H9 (cell line): ENCODE measurements at regions not wholly inside any gene's neighbourhood (a gene's known extent, or its start where the extent isn't known, plus 50 kb on each side); places are given as distances from the start of the nearest gene placed in this dataset.

Source experiments
- DNase-seq: peaks from one replicate; pipeline ENCODE4 v3.0.0-alpha.2; 2017
- H2AFZ ChIP-seq: one replicate; pipeline ENCODE4 v1.6.1; 2013; ENCODE audit warnings: mild to moderate bottlenecking, low read length, control low read depth, moderate library complexity
- H2AK5ac ChIP-seq: 2 replicates; pipeline ENCODE4 v1.6.1; 2013; ENCODE audit warnings: low read length, control low read depth, mixed read lengths; ENCODE audit not compliant: insufficient read length
- H2BK120ac ChIP-seq: one replicate; pipeline ENCODE4 v1.6.1; 2013; ENCODE audit warnings: low read depth, mild to moderate bottlenecking, low read length, control low read depth, inconsistent platforms; ENCODE audit not compliant: poor library complexity, severe bottlenecking
- H2BK12ac ChIP-seq: 2 replicates; pipeline ENCODE4 v1.6.1; 2013; ENCODE audit warnings: low read length, control low read depth, mixed read lengths, low read depth; ENCODE audit not compliant: insufficient read length
- H2BK15ac ChIP-seq: 2 replicates; pipeline ENCODE4 v1.6.1; 2013; ENCODE audit warnings: low read depth, low read length, control low read depth
- H2BK20ac ChIP-seq: one replicate; pipeline ENCODE4 v1.6.1; 2013; ENCODE audit warnings: low read depth, mild to moderate bottlenecking, low read length, control low read depth, inconsistent platforms; ENCODE audit not compliant: poor library complexity, severe bottlenecking
- H2BK5ac ChIP-seq: 2 replicates; pipeline ENCODE4 v1.6.1; 2013; ENCODE audit warnings: low read length, control low read depth, mixed read lengths; ENCODE audit not compliant: insufficient read length
- H3K14ac ChIP-seq: 2 replicates; pipeline ENCODE4 v1.6.1; 2013; ENCODE audit warnings: low read length, control low read depth; ENCODE audit not compliant: insufficient read depth
- H3K18ac ChIP-seq: 2 replicates; pipeline ENCODE4 v1.6.1; 2013; ENCODE audit warnings: low read depth, mild to moderate bottlenecking, mixed read lengths, low read length, control low read depth; ENCODE audit not compliant: insufficient read length
- H3K23ac ChIP-seq: 2 replicates; pipeline ENCODE4 v1.6.1; 2013; ENCODE audit warnings: low read length, control low read depth, mixed read lengths, low read depth; ENCODE audit not compliant: insufficient read length
- H3K23me2 ChIP-seq: 2 replicates; pipeline ENCODE4 v1.6.1; 2013; ENCODE audit warnings: low read depth, mild to moderate bottlenecking, mixed read lengths, low read length, control low read depth; ENCODE audit not compliant: insufficient read length, poor library complexity, severe bottlenecking
- H3K27ac ChIP-seq: 2 replicates; pipeline ENCODE4 v1.5.1; 2013; ENCODE audit warnings: low read length, control low read depth, mixed read lengths, low read depth; ENCODE audit not compliant: insufficient read length
- H3K27me3 ChIP-seq: 2 replicates; pipeline ENCODE4 v1.6.1; 2013; ENCODE audit warnings: low read length, control low read depth, inconsistent platforms; ENCODE audit not compliant: insufficient read depth
- H3K4ac ChIP-seq: 2 replicates; pipeline ENCODE4 v1.6.1; 2013; ENCODE audit warnings: low read depth, mild to moderate bottlenecking, control low read depth, inconsistent platforms, low read length, moderate library complexity
- H3K4me1 ChIP-seq: 2 replicates; pipeline ENCODE4 v1.6.1; 2013; ENCODE audit warnings: low read length, control low read depth, inconsistent platforms; ENCODE audit not compliant: insufficient read depth
- H3K4me2 ChIP-seq: 2 replicates; pipeline ENCODE4 v1.6.1; 2013; ENCODE audit warnings: low read length, control low read depth, mixed read lengths; ENCODE audit not compliant: insufficient read length, insufficient read depth
- H3K56ac ChIP-seq: 2 replicates; pipeline ENCODE4 v1.6.1; 2013; ENCODE audit warnings: low read depth, mild to moderate bottlenecking, mixed read lengths, low read length, control low read depth; ENCODE audit not compliant: insufficient read length
- H3K79me1 ChIP-seq: 2 replicates; pipeline ENCODE4 v1.6.1; 2013; ENCODE audit warnings: low read depth, mild to moderate bottlenecking, moderate library complexity, low read length, control low read depth, inconsistent platforms; ENCODE audit not compliant: insufficient read depth, poor library complexity, severe bottlenecking
- H3K79me2 ChIP-seq: 2 replicates; pipeline ENCODE4 v1.6.1; 2013; ENCODE audit warnings: low read length, control low read depth, inconsistent platforms; ENCODE audit not compliant: insufficient read depth
- H3K9ac ChIP-seq: 2 replicates; pipeline ENCODE4 v1.6.1; 2013; ENCODE audit warnings: low read length, control low read depth, mixed read lengths; ENCODE audit not compliant: insufficient read length; ENCODE audit errors: extremely low read depth
- H3K9me3 ChIP-seq: one replicate; pipeline ENCODE4 v1.6.1; 2013; ENCODE audit warnings: low read depth, low read length, inconsistent platforms; ENCODE audit not compliant: control insufficient read depth
- H3T11ph ChIP-seq: one replicate; pipeline ENCODE4 v1.6.1; 2013; ENCODE audit warnings: mild to moderate bottlenecking, low read length, control low read depth, inconsistent platforms
- H4K20me1 ChIP-seq: one replicate; pipeline ENCODE4 v1.6.1; 2013; ENCODE audit not compliant: control insufficient read depth, insufficient read length, insufficient read depth
- H4K5ac ChIP-seq: 2 replicates; pipeline ENCODE4 v1.6.1; 2013; ENCODE audit warnings: low read depth, mild to moderate bottlenecking, mixed read lengths, low read length, control low read depth; ENCODE audit not compliant: insufficient read length
- H4K8ac ChIP-seq: replicated peaks from 2 replicates; pipeline ENCODE4 v1.6.1; 2013; ENCODE audit warnings: low read length, control low read depth, mixed read lengths, low read depth; ENCODE audit not compliant: insufficient read length
- H4K91ac ChIP-seq: 2 replicates; pipeline ENCODE4 v1.6.1; 2013; ENCODE audit warnings: low read depth, mild to moderate bottlenecking, moderate library complexity, mixed read lengths, low read length, control low read depth; ENCODE audit not compliant: insufficient read length
- H3K27ac Mint-ChIP-seq, 3 experiments: 2 replicates in 2 of 3; 3 replicates in 1 of 3; pipeline ENCODE4 v1.8.0; 2020 to 2021; ENCODE audit warnings: mixed read lengths in 3 of 3, mild to moderate bottlenecking in 1 of 3, moderate library complexity in 1 of 3
- H3K27me3 Mint-ChIP-seq: 2 replicates; pipeline ENCODE4 v1.8.0; 2021; ENCODE audit warnings: low read depth, mild to moderate bottlenecking, moderate library complexity, mixed read lengths
- H3K36me3 Mint-ChIP-seq, 3 experiments: 2 replicates in 2 of 3; 3 replicates in 1 of 3; pipeline ENCODE4 v1.8.0; 2020 to 2021; ENCODE audit warnings: low read depth in 3 of 3, mixed read lengths in 3 of 3; ENCODE audit not compliant: insufficient read depth in 1 of 3
- H3K4me1 Mint-ChIP-seq, 2 experiments: 2 replicates each; pipeline ENCODE4 v1.8.0; 2020; ENCODE audit warnings: mixed read lengths in 2 of 2
- H3K4me3 Mint-ChIP-seq, 2 experiments: 2 replicates in 1 of 2; 3 replicates in 1 of 2; pipeline ENCODE4 v1.8.0; 2020 to 2021; ENCODE audit warnings: mild to moderate bottlenecking in 2 of 2, mixed read lengths in 2 of 2, moderate library complexity in 1 of 2
- H3K9me3 Mint-ChIP-seq, 2 experiments: 2 replicates in 1 of 2; 3 replicates in 1 of 2; pipeline ENCODE4 v1.8.0; 2020; ENCODE audit warnings: mild to moderate bottlenecking in 2 of 2, mixed read lengths in 2 of 2, moderate library complexity in 1 of 2
- CTCF ChIP-seq: fragments of 200-600 bp; sonication (generic); conservative IDR thresholded peaks from 3 replicates; pipeline ENCODE4 v1.8.0; 2021; ENCODE audit warnings: antibody characterized with exemption, mild to moderate bottlenecking
- WGBS: extraction: QIAGEN DNeasy Blood & Tissue Kit; methylation state at CpG from one replicate; pipeline ENCODE4 v1.1.7; 2013; ENCODE audit warnings: missing lambda C conversion rate, low lambda C conversion rate, mixed read lengths; ENCODE audit not compliant: insufficient read length; ENCODE audit errors: extremely low coverage; 5-methylcytosine and 5-hydroxymethylcytosine counted together

- Mint-ChIP-seq H3K4me1 (no peaks in the 10 kb centered on the region), H3K36me3 (no peaks in the 10 kb centered on the region), H3K9me3 (no peaks in the 10 kb centered on the region), H3K27me3 (no peaks in the 10 kb centered on the region), H3K27ac (no peak overlapping the region), H3K4me3 (no peak overlapping the region)
- no CpG with 5 or more reads among the region's 1 CpG for WGBS
- H3K79me2 ChIP-seq: no peaks in the 10 kb centered on the region
- no peak overlapping the region for H2BK120ac ChIP-seq
- H2BK5ac ChIP-seq: no peak overlapping the region
- no peak overlapping the region for H4K5ac ChIP-seq
- DNase-seq: no peak
- H4K91ac ChIP-seq: no peak overlapping the region
- no peak overlapping the region for H2BK15ac ChIP-seq
- H3K9ac ChIP-seq: no peak overlapping the region
- no peaks in the 10 kb centered on the region for H3K79me1 ChIP-seq
- H4K8ac ChIP-seq: no peak overlapping the region
- TF ChIP-seq CTCF: no peak
- no peaks in the 10 kb centered on the region for H3K23me2 ChIP-seq
- H3K14ac ChIP-seq: no peak overlapping the region
- no peak overlapping the region for H3K23ac ChIP-seq
- H4K20me1 ChIP-seq: no peaks in the 10 kb centered on the region
- H3K27me3 ChIP-seq: no peaks in the 10 kb centered on the region
- H2BK12ac ChIP-seq: no peak overlapping the region
- H3K9me3 ChIP-seq: no peaks in the 10 kb centered on the region
- H3K27ac ChIP-seq: no peak overlapping the region
- H3K4me2 ChIP-seq: no peak overlapping the region
- no peaks in the 10 kb centered on the region for H3K4me1 ChIP-seq
- H2BK20ac ChIP-seq: no peak overlapping the region
- H3K18ac ChIP-seq: no peak overlapping the region
- no peak overlapping the region for H3K4ac ChIP-seq
- H2AK5ac ChIP-seq: no peak overlapping the region
- H3K56ac ChIP-seq: no peak overlapping the region
- H3T11ph ChIP-seq: no peak overlapping the region
- H2AFZ ChIP-seq: no peak overlapping the region
Observed at GRCh38 chr14:44131861-44132260, 375.2 kb downstream of the FSCB start.
